NB4 (cell line): ENCODE measurements at regions not wholly inside any gene's neighbourhood (a gene's known extent, or its start where the extent isn't known, plus 50 kb on each side); places are given as distances from the start of the nearest gene placed in this dataset.

Source experiments
- DNase-seq: peaks from one replicate; pipeline ENCODE4 v3.0.0; 2010; ENCODE audit warnings: low read depth
- H3K4me3 ChIP-seq: one replicate; pipeline ENCODE4 v1.5.1; 2011; ENCODE audit warnings: mild to moderate bottlenecking, low read depth, low read length, moderate library complexity
- MYC ChIP-seq: IDR thresholded peaks from 2 replicates; pipeline ENCODE4 v1.6.1; 2011; ENCODE audit warnings: low read depth, low read length
- POLR2A ChIP-seq: IDR thresholded peaks from 2 replicates; pipeline ENCODE4 v1.6.1; 2011; ENCODE audit warnings: mild to moderate bottlenecking; ENCODE audit not compliant: insufficient read length; ENCODE audit errors: extremely low read depth
- TF ChIP-seq, protein P1 (sequence below): IDR thresholded peaks from one replicate; pipeline ENCODE4 v1.5.1; 2012; ENCODE audit warnings: low read depth, low read length
- TF ChIP-seq, protein P2 (sequence below): IDR thresholded peaks from 2 replicates; pipeline ENCODE4 v1.6.1; 2011; ENCODE audit warnings: low read depth, low read length

DNA sequence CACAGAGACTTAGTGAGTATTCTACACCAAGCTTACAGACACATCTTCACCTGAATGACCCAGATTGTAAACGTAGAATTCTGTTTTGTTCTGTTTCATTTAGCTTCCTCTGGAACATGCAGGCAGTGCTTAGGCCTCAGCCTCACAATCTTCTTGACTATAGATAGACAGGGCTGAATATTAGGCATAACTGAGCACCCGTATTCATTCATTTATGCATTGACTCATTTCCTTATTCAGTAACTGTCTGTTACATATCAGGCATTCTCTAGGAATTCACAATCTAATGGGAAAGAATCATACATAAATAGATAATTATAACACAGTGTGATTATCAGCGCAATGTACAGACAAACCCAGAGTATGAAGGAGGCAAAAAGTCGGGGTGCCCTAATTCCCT is 124.9 kb upstream of the ETAA1 start:
- no peak for DNase-seq
- TF ChIP-seq, protein P1, sequence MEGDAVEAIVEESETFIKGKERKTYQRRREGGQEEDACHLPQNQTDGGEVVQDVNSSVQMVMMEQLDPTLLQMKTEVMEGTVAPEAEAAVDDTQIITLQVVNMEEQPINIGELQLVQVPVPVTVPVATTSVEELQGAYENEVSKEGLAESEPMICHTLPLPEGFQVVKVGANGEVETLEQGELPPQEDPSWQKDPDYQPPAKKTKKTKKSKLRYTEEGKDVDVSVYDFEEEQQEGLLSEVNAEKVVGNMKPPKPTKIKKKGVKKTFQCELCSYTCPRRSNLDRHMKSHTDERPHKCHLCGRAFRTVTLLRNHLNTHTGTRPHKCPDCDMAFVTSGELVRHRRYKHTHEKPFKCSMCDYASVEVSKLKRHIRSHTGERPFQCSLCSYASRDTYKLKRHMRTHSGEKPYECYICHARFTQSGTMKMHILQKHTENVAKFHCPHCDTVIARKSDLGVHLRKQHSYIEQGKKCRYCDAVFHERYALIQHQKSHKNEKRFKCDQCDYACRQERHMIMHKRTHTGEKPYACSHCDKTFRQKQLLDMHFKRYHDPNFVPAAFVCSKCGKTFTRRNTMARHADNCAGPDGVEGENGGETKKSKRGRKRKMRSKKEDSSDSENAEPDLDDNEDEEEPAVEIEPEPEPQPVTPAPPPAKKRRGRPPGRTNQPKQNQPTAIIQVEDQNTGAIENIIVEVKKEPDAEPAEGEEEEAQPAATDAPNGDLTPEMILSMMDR: no peak
- no peak for TF ChIP-seq MYC
- TF ChIP-seq, protein P2, sequence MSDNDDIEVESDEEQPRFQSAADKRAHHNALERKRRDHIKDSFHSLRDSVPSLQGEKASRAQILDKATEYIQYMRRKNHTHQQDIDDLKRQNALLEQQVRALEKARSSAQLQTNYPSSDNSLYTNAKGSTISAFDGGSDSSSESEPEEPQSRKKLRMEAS: no peak
- TF ChIP-seq POLR2A: no peak
- H3K4me3 ChIP-seq: no peak overlapping the region

DNA sequence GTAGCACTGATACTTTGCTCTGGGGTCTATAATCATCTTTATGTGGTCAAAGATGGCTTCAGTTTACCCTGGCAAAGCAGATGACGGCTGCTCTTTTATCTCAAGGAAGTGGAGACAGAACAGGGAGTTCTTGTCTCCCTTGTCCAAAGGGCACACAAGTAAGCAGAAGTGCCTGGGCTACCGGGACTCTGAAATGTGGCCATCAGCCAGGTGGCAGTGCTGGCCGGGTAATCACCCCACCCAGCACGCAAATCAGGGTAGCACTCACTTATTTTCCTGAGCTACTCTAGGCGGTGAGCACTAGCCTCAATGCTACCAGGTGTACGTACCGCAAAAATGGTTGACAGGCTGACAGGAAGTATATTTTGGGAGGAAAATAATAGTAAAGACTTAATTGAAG is 119.7 kb upstream of the ETAA1 start:
- no peak overlapping the region for H3K4me3 ChIP-seq
- TF ChIP-seq POLR2A (no peak), MYC (no peak)
- TF ChIP-seq, protein P1: no peak
- TF ChIP-seq, protein P2: no peak
- DNase-seq: no peak

DNA sequence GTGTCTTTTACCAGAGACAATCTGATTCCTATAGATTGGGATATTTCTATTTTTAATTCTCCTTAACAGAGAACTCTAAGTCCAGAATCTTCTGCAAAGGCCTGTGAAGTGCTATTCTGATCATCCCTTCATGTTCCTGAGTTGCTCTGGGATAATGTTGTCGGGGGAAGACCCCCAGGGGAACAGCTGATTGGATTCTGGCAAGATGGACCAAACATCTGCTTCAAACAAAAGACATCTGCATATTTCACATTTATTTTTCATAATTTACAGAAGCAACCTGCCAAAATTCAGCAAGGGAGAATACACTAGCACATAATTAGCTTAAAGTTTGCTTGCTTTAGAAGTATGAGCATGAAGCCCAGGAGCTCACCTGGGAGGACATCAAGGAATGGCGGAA is 116.0 kb upstream of the ETAA1 start:
- no peak overlapping the region for H3K4me3 ChIP-seq
- TF ChIP-seq, protein P2: no peak
- TF ChIP-seq POLR2A (no peak), MYC (no peak)
- TF ChIP-seq, protein P1: no peak

DNA sequence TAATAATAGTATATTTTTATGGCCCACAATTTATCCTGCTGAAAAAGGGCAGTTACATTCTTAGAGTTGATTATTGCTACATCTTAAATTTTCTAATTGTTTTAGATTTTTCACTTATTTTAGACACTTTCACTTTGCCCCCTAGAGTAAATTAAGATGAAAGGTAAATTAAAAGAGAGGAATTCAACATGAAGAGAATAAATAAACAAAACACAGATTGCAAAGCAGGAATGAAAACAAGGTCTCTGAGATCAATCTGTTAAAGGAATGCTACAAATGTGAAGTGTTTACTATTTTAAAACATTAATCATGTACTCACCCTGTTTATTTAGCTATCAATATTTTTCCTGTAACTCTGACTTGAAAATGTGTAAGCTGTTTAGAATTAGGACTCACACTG is 113.5 kb upstream of the ETAA1 start:
- no peak overlapping the region for H3K4me3 ChIP-seq
- no peak for DNase-seq
- TF ChIP-seq POLR2A (no peak), MYC (no peak)
- TF ChIP-seq, protein P2: no peak
- TF ChIP-seq, protein P1: no peak

More for the DNA sequence above, 116.0 kb upstream of the ETAA1 start:
- DNase-seq: no peak

DNA sequence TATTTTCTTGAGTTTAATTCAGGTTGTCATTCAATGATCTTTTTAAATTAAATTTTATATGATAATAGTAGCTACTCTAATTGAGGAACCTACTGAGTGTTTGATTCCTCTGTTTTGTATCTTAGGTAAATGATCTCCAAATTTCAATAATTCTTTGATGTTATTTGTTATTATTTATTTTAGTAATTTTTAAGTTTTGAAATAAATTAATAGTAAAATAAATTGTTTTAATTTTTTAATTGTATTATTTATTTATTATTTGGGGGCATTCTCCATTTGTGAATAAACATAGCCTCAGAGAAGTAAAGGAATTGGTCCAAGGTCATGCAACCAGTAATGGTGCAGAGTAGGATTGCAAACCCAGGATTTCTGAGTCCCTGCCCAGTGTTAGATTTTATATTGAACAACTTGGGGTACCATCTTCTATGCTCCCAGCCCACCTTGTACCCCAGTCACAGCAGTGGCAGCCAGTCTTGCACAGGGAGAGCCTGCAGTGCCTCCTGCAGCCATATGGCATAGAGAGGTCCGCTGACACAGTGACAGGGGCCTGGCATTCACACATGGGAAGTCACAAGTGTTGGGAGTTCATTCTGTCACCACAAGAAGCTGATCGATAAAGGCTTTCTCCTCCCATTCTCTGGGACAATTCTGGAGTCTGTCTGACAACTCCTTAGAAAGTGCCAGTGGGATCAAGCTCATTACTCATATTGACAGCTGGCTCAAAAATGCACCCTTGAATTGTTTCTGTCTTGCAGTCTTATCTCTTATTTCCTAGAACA is 110.0 kb upstream of the ETAA1 start:
- TF ChIP-seq, protein P1: no peak
- TF ChIP-seq POLR2A (no peak), MYC (no peak)
- TF ChIP-seq, protein P2: no peak
- no peak overlapping the region for H3K4me3 ChIP-seq
- no peak for DNase-seq
